ENCODE measurements at regions not wholly inside any gene's neighbourhood (a gene's known extent, or its start where the extent isn't known, plus 50 kb on each side); places are given as distances from the start of the nearest gene placed in this dataset.

DNA sequence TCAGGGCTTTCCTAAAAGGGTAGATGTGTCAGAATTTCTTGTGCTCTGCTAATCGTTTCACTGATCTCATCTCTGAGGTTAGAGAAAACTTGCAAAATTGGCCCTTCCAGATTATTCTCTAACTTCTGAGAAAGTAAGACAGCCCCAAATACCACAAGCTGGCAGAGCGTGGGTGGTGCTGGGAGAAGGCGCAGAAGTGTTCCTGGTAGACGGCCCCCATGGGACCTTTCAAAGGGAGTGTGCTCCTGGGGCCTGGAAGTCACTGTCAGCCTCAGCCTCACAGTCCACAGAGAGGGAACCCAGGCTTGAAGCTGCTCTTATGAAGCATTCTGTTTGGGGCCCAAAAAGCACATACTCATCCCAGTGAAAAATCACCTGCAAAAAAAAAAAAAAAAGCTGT is 86.5 kb upstream of the PFN2 start:
- DNase-seq, result no peak

DNA sequence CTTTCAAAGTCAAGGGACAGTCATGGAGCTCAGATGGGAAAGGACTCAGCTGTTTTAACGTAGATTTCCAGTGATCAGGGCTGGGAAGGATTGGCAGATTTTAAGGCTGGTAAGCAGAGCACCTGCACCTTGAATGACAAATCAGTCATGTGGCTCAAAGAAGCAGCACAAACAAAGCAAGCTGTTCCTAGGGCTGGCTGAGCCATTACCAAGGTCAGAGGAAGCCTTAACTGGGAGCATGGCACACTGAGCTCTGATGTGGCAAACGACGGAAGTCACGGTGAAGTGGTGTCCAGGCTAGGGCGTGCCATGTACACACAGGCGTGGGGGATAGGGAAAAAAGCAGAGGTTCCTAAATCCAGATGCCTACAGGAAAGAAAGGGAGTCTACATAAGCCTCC is 84.6 kb upstream of the PFN2 start:
- DNase-seq, result no peak

DNA sequence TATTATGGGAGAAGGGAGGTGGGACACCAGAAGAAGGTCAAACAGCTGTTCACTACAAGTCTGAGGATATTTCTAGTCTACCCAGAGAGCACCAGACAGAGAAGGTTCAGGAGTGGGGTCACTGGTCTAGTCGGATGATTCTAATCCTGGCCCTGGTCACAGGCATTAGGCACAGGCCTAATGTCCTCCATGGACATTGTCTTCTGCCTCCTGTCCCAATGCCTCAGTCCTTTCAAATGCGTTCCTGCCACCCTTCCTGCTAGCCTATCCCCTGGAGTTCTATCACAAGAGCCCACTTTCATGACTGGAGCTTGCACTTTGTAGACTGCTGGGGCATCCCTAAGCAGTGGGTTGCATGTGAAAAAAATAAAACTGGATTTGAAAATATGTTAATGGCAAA is 83.9 kb upstream of the PFN2 start:
- DNase-seq, result no peak

DNA sequence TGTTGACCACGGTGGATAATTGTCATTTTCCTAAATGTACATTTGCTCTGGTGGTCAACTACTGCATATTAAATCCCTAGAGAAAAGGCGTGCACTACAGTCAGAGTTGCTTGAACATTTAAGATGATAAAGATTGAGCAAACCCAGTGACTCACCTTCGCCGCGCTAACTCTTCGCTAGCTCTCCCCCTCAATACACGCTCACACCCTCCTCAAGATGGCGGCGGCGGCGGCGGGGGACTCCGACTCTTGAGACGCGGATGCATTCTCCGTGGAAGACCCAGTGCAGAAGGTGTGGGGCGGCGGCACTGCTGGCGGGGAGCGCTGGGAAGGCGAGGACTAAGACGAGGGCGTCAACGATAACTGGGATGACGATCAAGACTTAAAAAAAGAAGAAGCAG is 79.8 kb upstream of the PFN2 start:
- no peak for DNase-seq

DNA sequence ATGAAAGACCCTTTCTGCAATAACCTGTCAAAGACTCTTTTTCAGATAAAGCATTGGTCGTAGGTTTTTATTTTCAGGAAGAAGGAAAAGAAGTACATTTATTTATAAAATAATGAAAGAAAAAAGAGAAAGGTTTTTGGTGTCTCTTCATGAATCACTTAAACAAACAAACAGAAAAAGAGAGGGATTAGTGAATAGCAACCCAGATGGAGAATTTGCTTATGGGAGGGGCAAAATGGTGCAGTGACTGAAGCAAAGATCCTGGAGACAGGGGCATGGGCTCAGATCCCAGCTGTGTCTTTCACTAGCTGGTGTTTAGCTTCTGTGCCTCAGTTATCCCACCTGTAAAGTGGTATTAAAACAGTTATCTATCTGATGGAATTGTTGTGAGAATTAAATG is 78.6 kb upstream of the PFN2 start:
- no peak for DNase-seq

DNA sequence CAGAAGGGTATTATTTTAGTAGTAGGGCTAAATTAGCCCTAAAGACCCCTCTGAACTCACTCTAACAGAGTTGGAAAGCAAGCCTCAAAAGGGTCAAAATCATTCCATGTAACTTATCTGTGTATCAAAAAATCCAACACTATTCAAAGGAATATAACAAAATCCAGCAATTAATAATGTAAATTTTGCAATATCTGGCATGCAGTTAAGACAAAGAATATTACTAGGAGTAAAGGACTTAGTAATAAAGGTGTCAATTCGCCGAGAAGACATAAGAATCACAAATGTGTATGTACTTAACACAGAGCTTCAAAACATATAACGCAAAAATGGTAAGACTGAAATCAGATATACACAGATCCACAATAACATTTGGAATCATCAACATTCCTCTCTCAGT is 71.2 kb upstream of the PFN2 start:
- no peak for DNase-seq

DNA sequence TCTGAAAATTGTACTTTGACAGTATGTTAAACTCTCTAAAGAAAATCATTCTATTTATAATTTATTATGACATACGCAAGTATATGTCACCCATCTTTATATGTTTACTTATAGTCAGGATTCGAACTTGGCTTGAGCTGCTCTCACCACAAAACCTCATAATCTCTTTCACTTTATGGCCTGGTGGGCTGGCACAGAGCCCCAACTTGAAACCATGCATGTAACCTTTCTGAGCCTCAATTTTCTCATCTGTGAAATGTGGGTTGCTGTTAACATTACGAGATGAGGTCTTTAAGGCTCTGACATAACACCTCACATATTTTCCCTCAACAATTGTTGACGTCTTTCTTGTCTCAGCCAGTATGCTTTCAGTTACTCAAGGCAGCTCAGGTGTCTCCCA is 69.4 kb upstream of the PFN2 start:
- DNase-seq, result no peak

DNA sequence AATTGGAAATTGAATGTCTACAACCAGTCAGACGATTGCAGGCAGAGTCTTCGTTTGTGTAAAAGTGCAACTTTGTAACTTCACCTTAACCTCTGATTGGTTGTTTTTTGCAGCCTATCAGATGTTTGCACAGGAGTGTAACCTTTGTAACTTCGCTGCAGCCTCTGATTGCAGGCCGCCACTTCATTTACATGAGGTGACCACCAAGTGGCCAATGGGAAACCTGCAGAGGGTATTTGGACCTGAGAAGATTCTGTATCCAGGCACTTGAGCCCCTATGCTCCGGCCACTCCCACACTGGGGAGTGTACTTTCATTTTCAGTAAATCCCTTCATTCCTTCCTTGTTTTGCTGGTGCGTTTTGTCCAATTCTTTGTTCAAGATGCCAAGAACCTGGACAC is 68.1 kb upstream of the PFN2 start:
- no peak for DNase-seq

DNA sequence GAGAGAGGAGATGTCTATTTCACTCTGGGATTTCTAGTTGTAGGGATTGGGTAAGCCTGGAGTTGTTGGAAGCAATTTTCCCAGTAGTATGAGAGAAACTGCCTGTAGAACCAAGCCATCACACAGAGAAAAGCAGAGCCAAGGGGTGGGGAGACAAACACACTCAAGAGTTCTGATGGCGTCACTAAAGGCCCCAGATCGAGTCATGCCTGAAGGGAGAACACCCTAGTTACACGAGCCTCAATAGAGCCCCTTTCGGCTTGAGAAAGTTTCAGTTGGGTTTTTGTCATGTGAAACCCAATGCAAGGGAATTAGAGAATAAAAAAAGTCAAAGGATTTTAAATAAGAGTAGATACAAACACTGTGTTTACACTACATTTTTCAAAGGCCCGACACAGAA is 66.1 kb upstream of the PFN2 start:
- DNase-seq, result no peak

DNA sequence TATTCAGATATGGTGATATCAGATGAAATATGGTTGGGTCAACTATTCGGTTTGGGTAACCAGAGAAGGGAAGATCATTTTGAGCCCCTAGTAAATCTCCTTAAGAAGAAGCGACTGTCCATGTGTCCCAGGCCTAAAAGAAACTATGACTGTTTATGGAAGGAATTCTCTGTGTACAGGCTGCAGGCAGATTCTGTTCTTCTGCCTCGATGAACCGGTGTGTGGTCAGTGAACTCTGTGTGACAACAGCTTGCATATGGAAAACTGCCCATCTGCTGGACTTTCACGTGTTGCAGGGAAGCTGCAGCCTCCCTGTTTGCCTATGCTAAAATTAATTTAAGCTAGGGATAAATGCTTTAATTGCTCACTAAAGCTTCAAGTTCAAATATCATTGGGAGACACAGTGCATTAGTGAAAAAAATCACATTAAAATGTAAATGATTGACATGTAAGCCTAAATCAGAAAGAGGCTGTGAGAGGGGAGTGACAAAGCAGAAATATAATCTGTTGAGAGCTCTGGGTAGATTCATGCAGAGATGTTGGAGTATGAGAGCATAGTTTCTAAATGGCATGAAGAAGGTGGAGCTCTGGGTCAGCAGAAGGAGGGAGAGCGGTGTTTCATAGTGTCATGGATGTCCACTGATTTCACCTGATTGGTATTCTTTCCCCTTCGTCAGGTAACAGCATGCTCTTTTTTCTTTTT is 65.4 kb upstream of the PFN2 start:
- no peak for DNase-seq

DNA sequence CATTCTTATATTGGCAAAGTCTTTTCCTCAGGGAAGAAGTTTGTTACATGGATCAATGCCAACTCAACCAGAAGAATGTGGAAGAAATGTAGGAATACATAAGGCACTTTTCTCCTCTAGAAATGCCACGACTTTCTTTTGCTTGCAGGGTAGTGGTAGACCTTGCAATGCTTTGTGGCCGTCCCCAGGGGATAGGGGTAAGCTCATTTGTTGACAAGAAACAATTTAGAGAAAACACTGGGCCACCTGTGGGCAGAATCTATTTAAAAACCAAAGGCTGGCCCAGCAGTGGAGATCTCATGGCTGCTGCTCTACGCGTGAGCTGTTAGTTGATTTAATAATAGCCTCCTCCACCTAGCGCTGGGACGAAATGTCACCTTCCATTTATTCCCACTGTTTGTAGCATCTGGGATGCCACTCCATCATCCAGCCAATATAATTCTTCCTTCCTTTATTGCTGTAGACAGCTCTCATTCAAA is 64.6 kb upstream of the PFN2 start:
- no peak for DNase-seq

DNA sequence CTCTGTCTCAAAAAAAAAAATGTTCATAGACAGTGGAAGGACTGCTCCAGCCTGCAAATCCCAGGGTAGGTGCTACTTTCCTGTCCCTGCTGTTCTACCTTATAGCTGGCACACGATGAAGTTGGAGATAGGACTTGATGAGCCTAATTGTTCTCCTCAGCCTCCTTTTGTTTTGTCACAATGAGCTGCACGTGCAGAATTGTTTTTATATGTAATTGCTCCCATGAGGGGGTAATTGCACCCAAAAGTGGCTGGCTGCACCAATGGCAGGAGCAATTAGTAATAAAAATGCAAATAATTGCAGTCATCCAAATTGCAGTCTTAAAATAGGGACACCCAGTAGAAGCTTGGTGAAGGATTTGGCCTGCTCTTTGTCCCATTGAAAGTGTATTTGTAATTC is 63.0 kb upstream of the PFN2 start:
- no peak for DNase-seq

DNA sequence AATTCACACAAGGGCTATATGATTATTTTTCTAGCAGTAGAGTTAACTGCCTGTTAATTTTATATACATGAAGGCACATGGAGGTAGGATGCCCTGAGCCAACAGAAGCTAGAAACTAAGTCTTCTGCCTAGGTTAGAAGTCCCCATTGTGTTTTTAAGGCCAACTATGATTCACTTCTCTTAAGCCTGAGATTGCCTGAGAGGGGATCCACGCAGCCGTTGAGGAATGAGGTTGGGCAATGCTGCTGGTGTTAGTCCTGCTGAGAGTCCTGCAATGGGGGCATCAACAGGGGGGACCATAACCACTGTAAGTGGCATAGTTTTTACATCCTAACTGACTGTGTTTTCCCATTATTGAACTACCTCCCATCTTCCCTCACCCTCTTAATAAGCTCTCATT is 60.1 kb upstream of the PFN2 start:
- no peak for DNase-seq

DNA sequence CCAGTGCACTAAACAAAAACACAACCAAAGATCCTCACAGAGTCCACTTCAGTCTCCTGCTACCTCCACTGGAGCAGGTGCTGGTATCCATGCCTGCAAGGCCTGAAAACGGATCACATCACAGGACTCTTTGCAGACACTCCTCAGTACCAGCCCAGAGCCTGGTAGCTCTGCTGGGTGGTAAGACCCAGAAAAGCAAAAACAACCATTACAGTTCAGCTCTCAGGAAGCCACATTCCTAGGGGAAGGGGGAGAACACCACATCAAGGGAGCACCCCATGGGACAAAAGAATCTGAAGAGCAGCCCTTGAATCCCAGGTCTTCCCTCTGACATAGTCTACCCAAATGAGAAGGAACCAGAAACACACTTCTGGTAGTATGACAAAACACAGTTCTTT is 52.5 kb upstream of the PFN2 start:
- DNase-seq, result no peak

DNA sequence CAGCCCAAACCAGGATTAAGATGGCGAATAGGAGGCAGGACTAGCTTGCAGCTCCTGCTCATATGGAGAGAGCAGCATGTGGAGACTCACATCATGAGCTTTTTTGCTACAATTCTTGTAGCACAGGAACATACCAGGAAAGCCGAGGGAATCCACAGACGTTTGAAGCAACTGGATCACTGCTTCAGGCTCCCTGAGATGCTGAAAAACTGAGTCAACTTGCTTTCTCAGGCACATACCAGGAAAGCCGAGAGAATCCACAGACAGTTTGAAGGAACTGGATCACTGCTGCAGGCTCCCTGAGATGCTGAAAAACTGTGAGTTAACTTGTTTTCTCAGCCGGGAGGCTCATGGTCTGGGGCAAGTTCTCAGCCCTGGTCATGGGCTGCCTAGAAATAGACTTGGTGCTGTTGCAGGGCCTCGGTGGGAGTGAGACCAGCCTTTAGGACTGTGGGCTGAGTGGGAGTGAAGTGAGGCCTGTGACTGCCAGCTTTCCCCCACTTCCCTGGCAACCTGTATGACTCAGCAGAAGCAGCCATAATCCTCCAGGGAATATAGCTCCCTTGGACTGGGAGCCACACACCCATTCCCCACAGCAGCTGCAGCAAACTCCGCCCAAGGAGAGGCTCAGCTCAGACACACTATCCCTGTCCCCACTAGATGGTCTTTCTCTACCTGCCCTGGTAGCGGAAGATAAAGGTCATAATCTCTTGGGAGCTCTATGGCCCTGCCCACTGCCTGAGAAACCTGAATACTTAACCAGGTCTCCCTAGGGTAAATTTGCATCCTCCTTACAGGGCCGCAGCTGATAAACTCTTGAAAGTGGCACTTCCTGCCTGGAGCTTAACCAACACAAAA is 51.9 kb upstream of the PFN2 start:
- DNase-seq, result no peak

DNA sequence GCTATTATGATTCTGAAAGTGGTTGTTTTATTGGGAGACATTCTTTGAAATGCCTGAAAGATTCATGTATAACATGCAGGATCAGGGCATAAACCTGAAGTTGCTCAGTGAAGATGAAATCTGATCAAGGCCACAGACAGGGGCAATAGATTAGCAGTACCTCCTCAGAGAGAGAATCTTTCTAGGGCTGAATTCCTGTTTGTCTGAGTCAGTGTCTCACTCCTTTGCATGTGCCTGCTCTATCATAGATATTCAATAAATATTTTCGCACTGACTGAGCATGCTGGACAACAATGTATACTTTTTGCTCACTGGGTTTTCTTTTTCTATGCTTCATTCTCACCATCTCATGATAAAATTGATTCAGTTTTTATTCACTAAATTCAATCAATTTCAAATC is 49.8 kb upstream of the PFN2 start:
- DNase-seq, result no peak
